Left ventricle myocardium inferior (tissue), 1 donor: ENCODE measurements at regions not wholly inside any gene's neighbourhood (a gene's known extent, or its start where the extent isn't known, plus 50 kb on each side); places are given as distances from the start of the nearest gene placed in this dataset.

Experiments
- DNase-seq: peaks from one replicate; pipeline ENCODE4 v3.0.0-alpha.2; 2020
- H3K27ac ChIP-seq: fragments of 200-600 bp; replicated peaks from 2 replicates; pipeline ENCODE4 v1.8.0; 2021
- H3K27me3 ChIP-seq: fragments of 200-600 bp; 2 replicates; pipeline ENCODE4 v1.8.0; 2021; ENCODE audit warnings: low read depth
- H3K36me3 ChIP-seq: fragments of 200-600 bp; 2 replicates; pipeline ENCODE4 v1.8.0; 2021
- H3K4me1 ChIP-seq: fragments of 200-600 bp; 2 replicates; pipeline ENCODE4 v1.8.0; 2021
- H3K4me3 ChIP-seq: fragments of 200-600 bp; 2 replicates; pipeline ENCODE4 v1.8.0; 2021; ENCODE audit warnings: mild to moderate bottlenecking, moderate library complexity
- H3K9me3 ChIP-seq: fragments of 200-600 bp; replicated peaks from 2 replicates; pipeline ENCODE4 v1.8.0; 2021
- CTCF ChIP-seq: fragments of 200-600 bp; IDR thresholded peaks from 2 replicates; pipeline ENCODE4 v1.8.0; 2021; ENCODE audit warnings: antibody characterized with exemption, mild to moderate bottlenecking, borderline replicate concordance
- intact Hi-C: fragments of 100-400 bp; cut with micrococcal nuclease; formaldehyde crosslinking; loops from one replicate; pipeline ENCODE4 v1.11.0; 2022
- donor health status: DM: no; HTN: yes; CAD: no; lungs with severe emphysema.

- Histone ChIP-seq H3K27me3 (no peaks in the 10 kb centered on the region), H3K4me3 (peak overlapping the region; percentile 88), H3K27ac (peak overlapping the region; percentile 94), H3K9me3 (no peaks in the 10 kb centered on the region), H3K36me3 (no peaks in the 10 kb centered on the region), H3K4me1 (peaks cover 63% of the 10 kb centered on the region)
- TF ChIP-seq CTCF: no peak
- DNase-seq: peak; percentile 36
- intact Hi-C loops: no loop called here
These were observed 161.8 kb upstream of the GRK3 start for GRCh38 chr22:25402501-25403283.

- Histone ChIP-seq H3K27me3 (no peaks in the 10 kb centered on the region), H3K9me3 (no peaks in the 10 kb centered on the region), H3K27ac (peak overlapping the region; percentile 94), H3K4me3 (peak overlapping the region; percentile 88), H3K36me3 (no peaks in the 10 kb centered on the region), H3K4me1 (peaks cover 63% of the 10 kb centered on the region)
- no peak for DNase-seq
- intact Hi-C loops: no loop called here
- TF ChIP-seq CTCF: no peak
These were observed 161.1 kb upstream of the GRK3 start for GRCh38 chr22:25403284-25403810.

DNA sequence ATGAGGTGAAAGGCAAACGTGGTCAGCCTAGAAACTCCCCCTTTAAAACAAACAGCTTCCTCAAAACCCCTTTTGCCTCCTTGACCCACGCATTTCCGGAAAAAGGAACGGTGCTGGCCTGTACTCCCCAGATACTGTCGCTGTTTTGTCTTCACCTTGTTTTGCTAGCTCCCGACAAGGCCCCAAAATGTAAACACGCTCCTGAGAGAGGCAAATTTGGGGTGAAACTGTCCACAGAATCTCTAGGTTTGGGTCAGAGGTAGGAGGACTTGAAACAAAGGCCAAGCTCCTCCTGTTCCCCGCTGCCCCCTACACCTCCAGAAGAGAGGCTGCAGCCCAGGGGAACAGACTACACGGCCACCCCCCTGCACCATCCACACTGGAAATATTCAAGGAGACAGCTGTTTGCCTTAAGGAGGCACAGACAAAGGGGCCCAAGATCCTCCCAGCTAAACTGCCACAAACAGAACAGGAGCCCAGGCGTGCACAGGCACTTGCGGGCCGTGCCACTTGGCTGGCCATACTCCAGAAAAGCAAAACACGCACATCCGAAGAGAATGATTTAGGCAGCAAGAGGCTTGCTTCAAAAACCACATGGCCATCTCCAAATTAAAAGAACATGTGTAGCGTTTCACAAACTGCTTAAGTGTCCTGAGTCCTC lies 160.5 kb upstream of the GRK3 start:
- no peaks in the 10 kb centered on the region for H3K36me3 ChIP-seq
- peak overlapping the region; percentile 94 for H3K27ac ChIP-seq
- peaks cover 63% of the 10 kb centered on the region for H3K4me1 ChIP-seq
- peak overlapping the region; percentile 88 for H3K4me3 ChIP-seq
- no peaks in the 10 kb centered on the region for H3K27me3 ChIP-seq
- no peaks in the 10 kb centered on the region for H3K9me3 ChIP-seq
- intact Hi-C loops: no loop called here
- no peak for TF ChIP-seq CTCF
- no peak for DNase-seq

DNA sequence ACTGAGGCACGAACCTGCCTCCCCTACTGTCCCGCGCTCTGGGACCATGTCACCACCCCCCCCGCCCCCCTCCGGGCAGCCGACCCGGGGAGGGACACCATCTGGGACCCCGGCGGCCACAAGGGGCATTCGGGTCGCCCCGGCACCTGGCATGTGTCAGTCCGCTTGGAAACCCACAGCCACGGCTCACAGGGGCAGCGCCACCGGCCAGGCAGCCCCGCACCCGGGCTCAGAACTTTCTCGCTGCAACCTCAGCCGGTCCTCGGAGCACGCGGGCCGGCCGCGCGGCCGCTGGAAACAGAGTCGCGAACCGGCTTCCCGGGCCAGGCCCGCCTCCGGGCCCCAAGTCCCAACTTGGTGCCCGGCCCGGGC lies 159.9 kb upstream of the GRK3 start:
- Histone ChIP-seq H3K36me3 (no peaks in the 10 kb centered on the region), H3K27ac (peak overlapping the region; percentile 94), H3K27me3 (no peaks in the 10 kb centered on the region), H3K4me1 (peaks cover 63% of the 10 kb centered on the region), H3K4me3 (peak overlapping the region; percentile 88), H3K9me3 (no peaks in the 10 kb centered on the region)
- intact Hi-C loops: no loop called here
- DNase-seq: no peak
- no peak for TF ChIP-seq CTCF

- H3K9me3 ChIP-seq: no peaks in the 10 kb centered on the region
- no peak for TF ChIP-seq CTCF
- H3K36me3 ChIP-seq: no peaks in the 10 kb centered on the region
- H3K4me1 ChIP-seq: peaks cover 57% of the 10 kb centered on the region
- intact Hi-C loops: no loop called here
- H3K27me3 ChIP-seq: no peaks in the 10 kb centered on the region
- H3K4me3 ChIP-seq: peak overlapping the region; percentile 88
- H3K27ac ChIP-seq: peak overlapping the region; percentile 94
- DNase-seq: peak; percentile 87
These were observed 159.3 kb upstream of the GRK3 start for GRCh38 chr22:25404928-25405816.
